ENCODE measurements at regions not wholly inside any gene's neighbourhood (a gene's known extent, or its start where the extent isn't known, plus 50 kb on each side); places are given as distances from the start of the nearest gene placed in this dataset.
A peak's percentile ranks its signal among the peaks of the same experiment; 100 is the strongest.

- no peak overlapping the region for H3K4me3 ChIP-seq (ENCODE audit: low read depth, low read length)
- DNase-seq (ENCODE audit: low read depth): no peak
- TF ChIP-seq POLR2A (IDR thresholded peaks at IDR 0.05; ENCODE audit: extremely low read depth, insufficient read length) (no peak), CTCF (IDR thresholded peaks at IDR 0.05; ENCODE audit: low read depth, low read length) (no peak), MYC (IDR thresholded peaks at IDR 0.05; ENCODE audit: low read depth, low read length) (no peak), MAX (IDR thresholded peaks at IDR 0.05; ENCODE audit: low read depth, low read length) (no peak)
Observed at GRCh38 chr10:84921701-84922100, 593.3 kb downstream of the CCSER2 start.

- TF ChIP-seq MAX (IDR thresholded peaks at IDR 0.05; ENCODE audit: low read depth, low read length) (no peak), MYC (IDR thresholded peaks at IDR 0.05; ENCODE audit: low read depth, low read length) (no peak), CTCF (IDR thresholded peaks at IDR 0.05; ENCODE audit: low read depth, low read length) (no peak), POLR2A (IDR thresholded peaks at IDR 0.05; ENCODE audit: extremely low read depth, insufficient read length) (no peak)
- no peak overlapping the region for H3K4me3 ChIP-seq (ENCODE audit: low read depth, low read length)
Observed at GRCh38 chr10:84924131-84924530, 595.7 kb downstream of the CCSER2 start.

GRCh38 chr10:84925495-84925894, 597.1 kb downstream of the CCSER2 start:
- no peak for DNase-seq (ENCODE audit: low read depth)
- TF ChIP-seq MAX (IDR thresholded peaks at IDR 0.05; ENCODE audit: low read depth, low read length) (no peak), POLR2A (IDR thresholded peaks at IDR 0.05; ENCODE audit: extremely low read depth, insufficient read length) (no peak), MYC (IDR thresholded peaks at IDR 0.05; ENCODE audit: low read depth, low read length) (no peak), CTCF (IDR thresholded peaks at IDR 0.05; ENCODE audit: low read depth, low read length) (no peak)
- no peak overlapping the region for H3K4me3 ChIP-seq (ENCODE audit: low read depth, low read length)

More at GRCh38 chr10:84924131-84924530, 595.7 kb downstream of the CCSER2 start:
- DNase-seq (ENCODE audit: low read depth): no peak

GRCh38 chr10:84933402-84933801, 605.0 kb downstream of the CCSER2 start:
- peak; percentile 37 for DNase-seq (ENCODE audit: low read depth)
- TF ChIP-seq POLR2A (IDR thresholded peaks at IDR 0.05; ENCODE audit: extremely low read depth, insufficient read length): no peak
- TF ChIP-seq MYC (IDR thresholded peaks at IDR 0.05; ENCODE audit: low read depth, low read length): no peak
- no peak for TF ChIP-seq MAX (IDR thresholded peaks at IDR 0.05; ENCODE audit: low read depth, low read length)
- H3K4me3 ChIP-seq (ENCODE audit: low read depth, low read length): no peak overlapping the region

GRCh38 chr10:84935772-84936171, 607.4 kb downstream of the CCSER2 start:
- no peak for DNase-seq (ENCODE audit: low read depth)
- TF ChIP-seq CTCF (IDR thresholded peaks at IDR 0.05; ENCODE audit: low read depth, low read length) (no peak), MYC (IDR thresholded peaks at IDR 0.05; ENCODE audit: low read depth, low read length) (no peak), MAX (IDR thresholded peaks at IDR 0.05; ENCODE audit: low read depth, low read length) (no peak), POLR2A (IDR thresholded peaks at IDR 0.05; ENCODE audit: extremely low read depth, insufficient read length) (no peak)
- no peak overlapping the region for H3K4me3 ChIP-seq (ENCODE audit: low read depth, low read length)

GRCh38 chr10:84938117-84938905, 609.9 kb downstream of the CCSER2 start:
- no peak overlapping the region for H3K4me3 ChIP-seq (ENCODE audit: low read depth, low read length)
- TF ChIP-seq MYC (IDR thresholded peaks at IDR 0.05; ENCODE audit: low read depth, low read length) (no peak), POLR2A (IDR thresholded peaks at IDR 0.05; ENCODE audit: extremely low read depth, insufficient read length) (no peak), CTCF (IDR thresholded peaks at IDR 0.05; ENCODE audit: low read depth, low read length) (no peak), MAX (IDR thresholded peaks at IDR 0.05; ENCODE audit: low read depth, low read length) (no peak)
- no peak for DNase-seq (ENCODE audit: low read depth)
